ENCODE measurements at regions not wholly inside any gene's neighbourhood (a gene's known extent, or its start where the extent isn't known, plus 50 kb on each side); places are given as distances from the start of the nearest gene placed in this dataset.

DNA sequence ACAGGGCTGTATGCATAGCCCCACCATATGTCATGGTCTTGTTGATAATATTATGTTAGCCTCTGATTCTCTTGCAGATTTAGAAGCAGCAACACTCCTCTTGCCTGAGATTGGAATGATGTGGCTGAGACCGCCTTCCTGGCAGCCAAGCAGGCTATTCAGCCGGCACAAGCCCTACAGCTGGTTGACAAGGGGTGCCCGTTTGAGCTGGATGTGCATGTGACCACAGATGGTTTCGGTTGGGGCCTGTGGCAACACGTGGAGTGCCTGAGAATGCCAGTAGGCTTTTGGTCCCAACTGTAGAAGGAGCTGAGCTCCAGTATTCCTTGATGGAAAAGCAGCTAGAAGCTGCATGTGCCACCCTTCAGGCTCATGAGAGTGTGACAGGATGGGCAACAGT lies 303.6 kb upstream of the POU3F2 start:
- DNase-seq (ENCODE audit: low read depth, low spot score), result no peak

DNA sequence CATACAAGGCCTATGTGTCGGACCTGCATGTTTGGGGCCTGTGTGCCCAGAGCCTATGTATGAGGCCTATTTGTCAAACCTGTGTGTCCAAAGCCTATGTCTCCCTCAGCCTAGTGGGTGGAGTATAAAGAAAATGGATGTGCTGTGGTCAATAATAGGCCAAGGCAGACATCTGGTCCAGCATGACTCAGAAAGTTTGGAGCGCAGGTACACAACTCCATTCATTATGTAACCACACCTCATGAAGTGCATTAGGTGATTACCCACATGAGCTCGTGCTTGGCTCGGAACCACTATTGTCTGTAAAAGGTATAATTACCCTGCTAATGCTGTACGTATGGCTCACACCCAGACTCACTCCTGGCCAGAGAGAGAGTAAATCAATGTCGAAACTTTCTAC lies 302.4 kb upstream of the POU3F2 start:
- no peak for DNase-seq (ENCODE audit: low read depth, low spot score)

DNA sequence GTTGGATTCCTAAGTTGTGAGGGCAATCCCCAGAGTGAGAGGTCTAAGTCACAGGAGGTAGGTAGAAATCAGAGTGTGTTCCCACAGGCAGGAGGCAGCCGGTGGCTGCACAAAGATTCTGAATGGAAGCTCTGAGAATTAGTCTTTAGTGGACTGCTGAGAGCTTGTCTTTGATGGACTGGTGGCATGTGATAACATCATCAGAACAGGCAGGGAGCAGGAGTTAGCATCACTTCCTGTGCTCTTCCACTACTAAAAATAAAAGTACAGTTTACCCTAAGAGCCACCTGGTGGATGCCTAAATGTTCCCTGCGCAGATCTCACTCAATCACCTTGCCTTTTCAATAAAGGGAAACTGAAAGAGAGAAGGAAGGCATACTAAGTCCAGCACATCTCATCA lies 294.6 kb upstream of the POU3F2 start:
- peak; percentile 5 for DNase-seq (ENCODE audit: low read depth, low spot score)

DNA sequence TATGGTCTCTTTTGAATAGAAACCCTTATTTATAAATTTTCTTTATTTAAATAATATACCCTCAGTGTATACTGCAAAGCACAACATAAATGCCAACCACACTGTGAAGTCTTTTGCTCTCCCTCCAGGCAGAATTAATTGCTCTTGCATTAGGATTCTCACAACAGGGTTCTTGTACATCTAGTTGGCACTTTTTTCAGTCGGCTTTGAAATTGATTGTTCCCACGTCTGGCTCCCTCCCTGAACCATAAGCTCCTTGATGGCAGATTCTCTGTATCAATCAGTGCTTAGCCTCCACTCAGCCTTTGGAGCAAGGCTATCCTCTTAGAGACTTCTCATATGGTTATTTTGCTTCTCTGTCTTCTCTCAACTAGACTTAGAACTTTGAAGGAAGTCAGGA lies 288.0 kb upstream of the POU3F2 start:
- no peak for DNase-seq (ENCODE audit: low read depth, low spot score)

DNA sequence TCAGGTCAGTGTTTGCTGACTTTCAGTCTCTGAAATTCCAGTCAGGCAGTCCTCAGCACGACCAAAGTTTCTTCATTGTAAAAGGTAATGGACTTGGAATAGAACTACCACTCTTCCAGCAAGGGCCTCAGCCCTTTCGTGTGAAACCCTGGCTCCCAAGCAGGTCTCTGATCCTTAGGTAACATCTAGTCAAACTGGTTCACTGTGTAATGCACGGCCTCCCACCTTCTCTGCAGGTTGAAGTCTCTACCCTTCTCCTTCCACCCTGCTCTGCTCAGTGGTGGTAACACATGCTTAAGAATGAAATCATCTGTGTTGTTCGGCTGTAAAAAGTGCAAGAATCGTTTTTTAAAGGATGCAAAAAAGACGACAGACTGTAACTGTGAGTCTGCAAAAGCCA lies 287.2 kb upstream of the POU3F2 start:
- peak; percentile 21 for DNase-seq (ENCODE audit: low read depth, low spot score)

DNA sequence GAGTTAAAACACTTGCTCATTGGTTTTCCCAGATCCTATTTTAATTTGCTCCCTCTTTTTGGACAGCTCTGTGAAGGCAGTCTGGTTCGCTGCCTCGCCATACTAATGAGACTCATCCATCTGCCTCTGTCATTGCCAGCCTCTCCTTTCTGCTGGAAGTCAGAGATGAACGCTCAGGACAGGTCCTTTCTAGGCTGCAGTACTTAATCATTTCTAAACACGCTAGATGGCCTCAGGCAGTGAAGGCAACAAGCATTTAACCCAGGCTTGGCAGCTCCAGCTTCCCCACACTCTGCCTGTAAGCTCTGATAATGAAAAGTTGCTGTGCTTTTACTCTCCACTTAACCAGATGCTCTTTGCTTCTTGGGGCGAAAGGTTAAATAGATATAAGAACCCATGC lies 286.7 kb upstream of the POU3F2 start:
- peak; percentile 85 for DNase-seq (ENCODE audit: low read depth, low spot score)

DNA sequence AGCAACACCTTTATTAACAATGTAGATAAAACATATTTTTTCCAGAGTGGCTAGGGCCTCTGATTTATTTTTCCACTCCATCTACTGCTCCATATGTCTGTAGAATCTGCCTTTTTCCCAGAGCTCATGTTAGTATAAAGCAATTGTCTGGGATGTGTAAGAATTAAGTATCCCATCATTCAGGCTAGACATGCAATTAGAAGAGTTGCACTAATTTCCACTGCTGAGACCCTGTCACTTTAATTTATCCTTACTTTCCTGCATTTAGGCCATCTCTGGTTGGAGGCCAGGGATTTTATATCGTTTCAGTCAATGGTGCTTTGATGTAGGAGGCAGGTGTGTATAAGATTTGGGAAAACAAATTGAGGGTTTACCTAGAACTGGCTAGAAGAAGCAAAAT lies 286.1 kb upstream of the POU3F2 start:
- no peak for DNase-seq (ENCODE audit: low read depth, low spot score)

DNA sequence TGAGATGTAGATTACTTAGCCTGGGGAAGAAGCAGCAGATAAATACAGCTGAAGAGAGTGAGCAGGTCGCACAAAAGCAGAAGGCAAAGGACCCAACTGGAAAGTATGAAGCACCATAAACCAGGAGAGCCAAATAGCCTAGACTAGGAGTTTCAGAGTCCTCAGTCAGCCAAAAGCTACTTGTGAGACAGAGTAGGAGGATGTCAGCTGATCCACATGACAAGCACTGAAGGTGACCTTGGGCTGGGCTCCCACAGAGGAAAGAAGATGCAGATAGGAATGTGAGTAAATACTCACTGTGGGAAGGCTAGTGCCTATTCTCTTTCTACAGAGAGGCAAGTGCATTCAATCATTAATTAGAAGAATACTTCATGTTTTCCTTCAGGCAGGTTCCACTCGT lies 274.0 kb upstream of the POU3F2 start:
- DNase-seq (ENCODE audit: low read depth, low spot score), result peak; percentile 6

DNA sequence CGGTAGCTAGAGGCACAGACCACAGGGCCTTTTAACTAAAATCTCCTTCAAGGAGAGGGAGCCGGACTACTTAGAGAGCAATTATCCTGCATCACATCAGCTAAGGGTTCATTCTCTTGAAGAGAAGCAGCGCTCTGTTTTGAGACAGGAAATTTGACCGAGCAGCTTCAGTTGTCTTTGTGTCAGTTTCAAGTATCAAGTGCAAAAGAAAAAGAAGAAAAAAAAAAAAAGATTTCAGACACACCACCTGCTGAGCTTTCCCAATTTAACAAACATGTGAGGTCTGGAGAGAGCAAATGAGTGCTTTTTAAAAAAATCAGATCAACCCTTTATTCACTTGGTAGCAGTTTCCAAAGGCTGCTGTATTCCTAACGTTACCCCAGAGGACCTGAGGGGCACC lies 273.5 kb upstream of the POU3F2 start:
- no peak for DNase-seq (ENCODE audit: low read depth, low spot score)

DNA sequence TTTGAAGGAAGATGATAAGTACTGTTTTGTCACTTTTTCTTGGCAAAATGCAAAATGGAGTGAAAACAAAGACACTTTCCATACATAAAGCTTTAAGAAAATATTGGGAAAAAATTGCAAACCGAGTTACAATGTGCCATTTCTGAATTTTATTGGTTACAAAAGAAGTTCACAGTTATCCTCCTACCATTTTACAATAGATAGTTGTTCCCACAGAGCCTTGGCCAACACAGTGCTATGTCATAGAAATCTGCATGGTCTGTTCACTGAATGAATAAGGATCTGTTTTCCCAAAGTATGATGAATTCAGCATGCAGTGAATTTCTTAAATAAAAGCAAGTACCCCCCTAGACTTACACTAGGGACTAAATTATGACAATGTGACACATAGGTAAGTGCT lies 268.2 kb upstream of the POU3F2 start:
- no peak for DNase-seq (ENCODE audit: low read depth, low spot score)

DNA sequence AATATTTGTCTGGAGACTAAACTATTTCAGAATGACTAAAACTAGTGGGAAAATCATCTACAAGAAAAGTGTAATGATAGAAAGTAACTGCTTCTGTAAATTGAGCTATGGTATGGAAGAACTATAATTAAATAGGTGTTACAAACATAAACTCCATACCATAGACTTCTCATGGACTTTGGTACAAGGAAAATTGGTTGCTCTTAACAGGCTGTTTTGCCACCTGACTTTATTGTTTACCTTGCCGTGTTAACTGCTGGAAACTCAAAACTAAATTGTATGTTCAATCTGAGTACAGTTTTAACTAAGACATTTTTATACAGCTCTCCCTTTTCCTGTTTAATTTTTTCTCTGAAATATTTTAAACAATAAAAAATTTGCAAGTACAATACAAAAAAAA lies 261.8 kb upstream of the POU3F2 start:
- no peak for DNase-seq (ENCODE audit: low read depth, low spot score)

DNA sequence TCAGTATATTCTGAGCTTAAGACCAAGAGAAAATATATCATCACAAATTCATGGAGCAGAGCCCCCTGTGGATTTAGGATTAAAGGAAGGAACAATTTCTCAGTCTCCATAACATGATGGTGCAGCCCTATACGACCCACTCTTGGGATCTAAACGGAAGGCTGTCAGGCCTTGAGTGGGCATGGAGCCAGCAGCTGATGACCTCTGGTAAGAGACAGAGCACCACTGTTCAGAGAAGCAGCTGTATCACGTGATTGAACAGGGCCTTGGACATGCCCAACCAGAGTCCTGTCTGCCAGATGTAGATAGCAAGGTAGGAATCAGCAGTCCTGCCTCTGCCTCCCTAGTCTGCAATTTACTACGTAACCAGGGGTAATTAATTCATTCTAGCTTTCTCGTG lies 259.4 kb upstream of the POU3F2 start:
- no peak for DNase-seq (ENCODE audit: low read depth, low spot score)

DNA sequence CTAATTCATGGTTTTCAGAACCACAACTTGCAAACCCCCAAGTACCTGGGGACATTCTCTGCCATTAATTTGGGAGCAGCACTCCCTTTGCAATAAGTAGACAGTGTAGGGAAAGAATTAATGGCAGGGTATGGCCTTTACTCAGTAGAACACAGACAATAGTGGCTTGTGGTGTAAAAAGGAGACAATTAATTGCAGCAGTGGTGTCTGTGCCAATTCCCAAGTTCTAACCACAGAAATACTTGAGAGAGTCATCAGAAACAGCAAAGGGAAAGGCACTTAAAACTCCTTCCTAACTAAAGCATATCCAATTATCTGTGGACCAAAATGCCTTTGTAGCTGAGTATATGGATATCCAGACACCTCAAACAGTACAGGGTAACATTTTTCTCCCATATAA lies 257.6 kb upstream of the POU3F2 start:
- DNase-seq (ENCODE audit: low read depth, low spot score), result no peak

DNA sequence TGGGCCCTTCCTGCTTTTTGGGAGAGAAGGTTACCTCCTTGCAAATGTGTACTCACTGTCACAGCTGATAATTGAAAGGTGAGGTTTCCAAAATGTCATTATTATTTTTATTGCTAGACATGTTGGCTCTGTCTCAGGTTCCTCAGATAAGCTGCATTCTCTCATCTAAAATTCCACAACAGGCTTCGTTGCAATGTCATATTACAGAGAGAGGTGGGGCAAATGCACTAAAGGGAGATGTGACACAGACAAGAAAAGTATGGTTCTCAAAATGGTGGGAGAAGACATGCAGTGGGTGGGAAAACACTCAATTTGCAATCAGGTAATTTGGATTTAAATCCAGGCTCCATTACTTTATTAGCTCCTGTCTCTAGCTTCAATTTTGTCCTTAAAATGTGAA lies 256.4 kb upstream of the POU3F2 start:
- no peak for DNase-seq (ENCODE audit: low read depth, low spot score)

DNA sequence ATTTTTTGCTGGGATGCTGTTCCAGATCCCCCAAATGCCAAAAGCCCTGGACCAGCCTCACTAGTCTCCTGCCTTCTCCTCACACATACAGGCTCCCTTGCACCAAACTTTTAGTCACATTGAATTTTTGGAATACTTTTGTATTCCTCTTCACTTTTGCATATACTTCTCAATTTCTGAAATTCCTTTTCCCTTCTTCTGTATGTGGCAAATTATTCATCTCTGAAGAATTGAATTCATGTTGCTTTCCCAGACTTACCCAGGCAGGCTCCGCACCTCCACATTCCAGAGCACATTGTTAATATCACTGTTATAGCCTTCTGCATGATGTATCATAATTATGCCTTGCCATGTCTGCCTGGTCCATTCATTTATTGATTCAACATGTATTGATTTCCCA lies 255.3 kb upstream of the POU3F2 start:
- no peak for DNase-seq (ENCODE audit: low read depth, low spot score)

DNA sequence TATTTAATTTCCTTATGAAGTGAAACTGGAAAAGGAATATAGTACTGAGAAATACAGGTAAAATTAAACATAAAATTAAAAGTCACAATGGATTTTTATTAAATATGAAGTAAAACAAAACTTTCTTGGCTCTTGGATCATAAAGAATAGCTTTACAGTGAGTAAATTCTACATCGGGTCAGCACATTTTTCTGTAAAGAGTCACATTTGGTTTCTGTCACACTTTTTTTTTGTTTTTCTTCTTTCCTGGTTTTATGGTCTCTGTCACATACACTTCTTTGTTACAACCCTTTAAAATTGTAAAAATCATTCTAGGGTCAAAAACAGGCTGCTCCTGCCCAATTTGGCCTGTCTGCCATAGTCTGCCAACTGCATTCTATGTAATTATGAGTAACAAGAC lies 254.4 kb upstream of the POU3F2 start:
- no peak for DNase-seq (ENCODE audit: low read depth, low spot score)

DNA sequence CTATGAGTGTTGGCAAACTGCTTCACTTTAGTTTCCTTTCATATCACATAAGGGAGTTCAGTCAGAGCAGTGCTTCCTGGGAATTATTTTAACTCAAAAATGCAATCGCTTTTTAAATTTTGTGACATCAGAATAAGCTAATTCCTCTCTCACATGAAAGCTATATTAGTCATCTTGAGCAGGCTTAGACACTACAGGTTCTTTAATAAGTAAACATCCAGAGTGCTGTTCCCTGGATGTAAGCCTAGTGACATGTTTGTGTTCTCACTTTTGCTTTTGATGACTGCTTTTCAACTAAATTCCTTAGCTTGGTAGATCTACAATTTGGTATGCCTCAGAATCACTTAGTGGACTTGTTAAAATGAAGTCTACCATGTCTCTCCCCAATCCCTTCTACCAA lies 252.7 kb upstream of the POU3F2 start:
- no peak for DNase-seq (ENCODE audit: low read depth, low spot score)

DNA sequence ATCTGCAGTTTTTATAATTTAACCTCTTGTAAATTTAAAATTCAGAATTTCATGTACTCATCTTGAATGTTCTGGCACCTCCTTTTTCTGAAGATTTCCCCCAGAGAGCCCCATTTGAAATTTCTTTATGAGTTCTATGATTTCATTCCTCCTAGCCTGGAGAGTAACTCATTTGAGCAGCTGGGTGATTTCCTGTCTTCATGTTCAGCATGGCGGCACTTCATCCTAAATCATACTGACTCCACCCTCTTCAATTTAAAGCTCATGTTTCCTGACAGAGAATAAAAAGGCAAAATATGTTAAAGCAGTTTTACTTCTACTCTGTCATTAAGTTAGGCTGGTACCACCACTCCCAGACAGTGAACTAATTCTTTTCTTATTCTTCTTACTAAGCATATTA lies 250.9 kb upstream of the POU3F2 start:
- DNase-seq (ENCODE audit: low read depth, low spot score), result no peak

DNA sequence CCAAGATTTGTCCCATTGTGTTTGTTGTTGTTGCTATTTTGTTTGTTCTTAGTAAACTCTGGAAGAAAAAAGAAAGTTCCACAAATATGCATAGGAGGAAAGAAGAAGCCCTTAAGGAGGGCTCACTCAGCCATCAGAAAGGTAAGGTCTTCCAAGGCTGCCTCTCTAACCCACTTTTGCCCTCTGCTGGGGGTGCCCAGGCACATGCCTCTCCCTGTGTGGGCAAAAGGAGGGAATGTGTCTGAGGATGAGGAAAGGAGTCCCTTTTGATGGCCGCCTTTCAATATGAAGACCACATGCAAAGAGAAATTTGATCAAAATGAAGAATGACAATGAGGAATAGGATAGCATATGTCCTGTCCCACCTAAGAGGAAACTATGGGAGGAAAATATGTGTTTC lies 248.2 kb upstream of the POU3F2 start:
- no peak for DNase-seq (ENCODE audit: low read depth, low spot score)

DNA sequence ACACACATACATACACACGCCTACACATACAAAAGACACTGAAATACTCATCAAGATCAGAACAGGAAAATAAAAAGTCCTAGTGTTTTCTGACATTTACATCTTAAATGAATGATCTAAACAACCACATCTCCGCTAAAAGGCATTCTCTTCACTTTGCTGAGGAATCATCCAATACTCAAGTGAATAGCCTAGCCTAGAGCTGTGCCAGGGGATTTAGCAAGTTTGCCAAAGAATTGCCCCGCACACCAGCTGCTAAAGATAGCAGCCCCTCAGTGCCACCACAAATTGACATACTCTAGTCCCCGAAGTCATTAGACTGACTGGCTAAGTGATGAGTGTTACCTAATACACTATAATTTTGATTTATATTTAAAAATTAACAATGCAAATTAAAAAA lies 246.8 kb upstream of the POU3F2 start:
- DNase-seq (ENCODE audit: low read depth, low spot score), result no peak

DNA sequence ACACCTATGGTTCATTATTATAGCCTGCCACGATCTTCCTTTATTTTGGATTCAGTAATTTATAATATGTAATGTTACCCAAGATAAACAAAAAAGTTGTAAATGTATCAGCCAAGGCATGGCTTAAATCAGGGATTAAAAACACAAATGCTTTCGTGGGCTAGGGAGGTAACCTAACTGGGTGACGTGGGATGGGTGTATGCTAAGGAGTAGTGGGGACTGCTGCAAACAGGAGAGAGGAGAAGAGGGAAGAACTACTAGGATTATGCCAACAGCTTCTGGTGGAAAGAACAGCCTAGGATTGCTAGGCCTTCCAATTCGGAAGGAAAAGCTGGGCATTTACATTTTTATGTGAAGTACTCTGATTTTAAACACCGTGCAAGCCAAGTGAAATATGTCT lies 244.8 kb upstream of the POU3F2 start:
- DNase-seq (ENCODE audit: low read depth, low spot score), result no peak

DNA sequence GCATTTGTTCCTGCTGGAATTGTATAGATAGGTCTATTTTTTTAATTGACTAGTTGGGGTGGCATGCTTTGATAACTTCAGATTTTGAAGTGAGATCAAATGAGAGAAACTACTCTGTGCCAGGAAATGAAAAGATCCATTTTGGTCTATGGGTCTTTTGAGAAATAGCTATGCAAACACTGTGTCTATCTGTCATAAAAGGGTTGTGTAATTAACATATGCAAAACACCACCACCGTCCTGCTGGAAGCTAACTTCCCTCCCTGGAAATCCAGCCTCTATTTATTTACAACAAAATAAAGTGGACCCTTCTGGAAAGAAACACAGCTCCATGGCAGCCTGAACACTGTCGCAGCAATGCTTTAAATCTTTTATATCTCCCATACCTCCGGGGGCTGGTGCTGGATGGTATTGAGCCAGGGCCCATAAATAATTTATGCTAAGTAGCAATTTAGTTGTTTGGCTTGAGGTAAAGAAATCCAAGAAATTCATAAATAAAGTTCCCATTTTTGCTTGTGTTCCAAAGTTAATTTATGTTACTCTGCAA lies 244.2 kb upstream of the POU3F2 start:
- DNase-seq (ENCODE audit: low read depth, low spot score), result no peak

DNA sequence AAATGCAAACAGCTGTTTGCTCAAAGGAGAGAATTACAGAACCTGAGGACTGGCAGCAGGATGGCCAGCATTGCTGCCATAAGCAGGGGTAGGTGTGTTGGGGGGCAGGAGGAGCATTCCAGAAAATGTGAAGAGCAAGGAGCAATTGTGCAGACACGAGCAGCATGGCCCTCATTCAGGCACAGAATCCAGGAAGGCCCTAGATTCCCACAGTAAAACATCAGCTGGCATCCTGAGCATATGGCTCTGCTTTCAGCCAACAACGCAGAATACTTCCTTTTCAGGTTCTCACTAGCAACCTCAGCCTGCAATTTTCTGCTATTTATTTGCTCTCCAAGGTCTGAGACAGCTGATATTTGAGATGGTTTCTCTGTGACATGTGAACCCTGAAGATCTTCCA lies 243.4 kb upstream of the POU3F2 start:
- no peak for DNase-seq (ENCODE audit: low read depth, low spot score)

DNA sequence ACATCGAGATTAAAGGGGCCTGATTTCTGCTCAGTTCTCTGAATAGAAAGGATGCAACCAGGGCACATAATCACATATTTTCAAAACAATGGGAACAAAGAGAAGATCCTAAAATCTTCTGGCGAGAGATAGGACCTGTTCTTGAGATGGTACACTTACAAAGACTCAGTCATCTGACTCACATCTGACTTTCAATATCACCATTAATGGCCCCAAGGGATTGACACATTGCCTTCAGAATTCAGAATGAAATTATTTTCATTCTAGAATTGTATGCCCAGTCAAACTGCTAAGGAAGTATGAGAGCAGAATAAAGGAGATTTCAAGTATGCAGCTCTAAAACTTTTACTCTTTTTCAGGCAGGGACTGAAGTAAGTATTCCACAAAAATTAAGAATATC lies 240.7 kb upstream of the POU3F2 start:
- no peak for DNase-seq (ENCODE audit: low read depth, low spot score)

DNA sequence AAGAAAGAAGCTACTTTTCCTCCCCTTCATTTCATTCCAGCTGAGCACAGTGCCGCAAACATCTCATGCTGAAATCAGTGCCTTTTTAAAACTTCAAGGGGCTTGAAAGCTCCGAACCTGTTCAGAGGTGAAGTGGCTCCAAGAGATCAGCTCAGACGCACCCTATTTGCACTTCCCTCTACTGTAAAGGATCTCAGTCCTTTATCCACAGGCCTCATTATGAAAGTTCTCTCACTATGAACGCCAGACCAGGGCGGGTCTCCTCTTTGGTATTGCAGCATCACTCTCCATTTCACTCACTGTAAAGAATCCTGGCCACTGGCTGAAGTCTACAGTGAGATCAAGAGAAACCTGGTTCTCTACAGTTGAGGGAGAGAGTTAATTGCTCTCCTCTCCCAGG lies 232.7 kb upstream of the POU3F2 start:
- DNase-seq (ENCODE audit: low read depth, low spot score), result no peak
